ENCODE measurements at regions not wholly inside any gene's neighbourhood (a gene's known extent, or its start where the extent isn't known, plus 50 kb on each side); places are given as distances from the start of the nearest gene placed in this dataset.
"Not testable (repeated sequence)": the region's sequence is repeated elsewhere in the genome, so short reads cannot be mapped to it uniquely, and the experiment has no call there.

DNA sequence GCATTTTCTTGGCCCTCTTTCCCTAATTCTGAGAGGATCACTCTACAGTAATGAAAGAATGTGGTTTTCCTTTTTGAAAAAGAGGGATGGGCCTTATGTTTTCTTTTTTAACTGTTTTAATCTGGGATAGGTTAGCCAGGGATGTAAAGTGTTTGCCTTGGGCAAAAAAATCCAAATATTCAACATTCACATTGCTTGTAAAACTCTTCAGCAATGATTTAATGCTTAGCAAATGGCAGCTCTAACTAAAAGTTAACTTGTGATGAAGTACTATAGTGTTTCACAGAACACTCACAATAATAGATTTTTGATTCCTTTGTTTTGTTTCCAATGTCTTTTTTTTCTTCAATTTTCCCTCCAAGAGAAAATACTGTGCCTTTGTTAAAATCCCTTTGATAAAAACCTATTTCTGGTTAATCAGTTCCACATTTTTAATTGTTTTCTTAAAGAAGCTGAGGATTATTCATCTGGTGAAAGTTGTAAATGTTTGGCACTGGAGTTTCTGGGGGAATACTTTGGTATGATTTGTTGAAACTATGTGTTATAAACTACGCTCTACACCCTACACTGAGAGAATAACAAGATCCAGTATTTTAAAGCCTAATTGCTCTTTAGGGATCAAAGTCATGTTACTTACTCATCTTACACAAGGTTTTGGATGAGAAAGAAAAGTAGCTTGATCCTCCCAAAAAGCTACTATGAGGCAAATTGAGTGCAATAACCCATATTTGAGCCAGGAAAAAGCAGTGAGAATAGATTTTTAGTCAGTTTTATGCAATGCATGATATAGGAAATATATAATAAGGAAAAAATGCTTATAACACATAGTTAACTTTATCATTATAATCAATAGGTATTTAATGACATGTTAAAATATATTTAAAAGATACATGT, 335.8 kb downstream of the EPHA7 start:
- DNase-seq (ENCODE audit: low read depth in 2 of 2) = no peak

DNA sequence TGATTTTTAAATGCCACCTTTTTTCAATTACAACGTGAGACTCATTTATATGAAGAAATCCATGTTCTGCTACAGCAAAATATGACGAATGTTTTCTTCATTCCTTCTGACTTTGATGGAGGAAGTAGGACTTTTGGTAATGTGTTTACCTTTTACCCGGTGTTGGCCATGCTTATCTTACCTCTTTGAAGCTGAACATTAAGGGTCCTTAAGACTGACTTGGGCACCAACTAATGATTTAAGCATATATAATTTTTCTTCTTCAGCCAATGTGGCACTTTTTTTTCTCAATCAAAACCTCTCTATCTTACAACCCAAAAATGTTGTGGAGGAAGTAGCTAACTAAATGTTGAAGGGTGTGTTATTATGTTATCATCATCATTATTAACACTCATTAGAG, 337.5 kb downstream of the EPHA7 start:
- DNase-seq (ENCODE audit: low read depth in 2 of 2) = no peak

DNA sequence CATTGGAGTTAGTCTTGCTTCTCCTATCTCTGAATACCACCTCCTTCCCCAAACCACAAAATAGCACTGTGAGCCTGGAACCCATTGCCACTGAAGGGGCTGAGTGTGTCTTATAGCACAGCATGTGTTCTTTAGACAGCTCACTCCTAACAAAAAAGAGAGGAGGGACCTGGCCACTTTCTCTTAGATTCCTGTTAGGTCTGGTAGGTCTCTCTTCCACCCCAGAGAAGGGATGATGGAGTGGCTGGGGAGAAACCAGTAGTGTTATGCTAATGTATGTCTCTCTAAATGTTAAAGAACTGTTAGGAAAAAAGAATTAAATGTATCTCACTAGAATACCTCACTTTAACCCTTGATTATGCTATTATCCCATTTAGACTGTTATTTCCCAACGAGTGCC, 340.3 kb downstream of the EPHA7 start:
- DNase-seq (ENCODE audit: low read depth in 2 of 2) = no peak

DNA sequence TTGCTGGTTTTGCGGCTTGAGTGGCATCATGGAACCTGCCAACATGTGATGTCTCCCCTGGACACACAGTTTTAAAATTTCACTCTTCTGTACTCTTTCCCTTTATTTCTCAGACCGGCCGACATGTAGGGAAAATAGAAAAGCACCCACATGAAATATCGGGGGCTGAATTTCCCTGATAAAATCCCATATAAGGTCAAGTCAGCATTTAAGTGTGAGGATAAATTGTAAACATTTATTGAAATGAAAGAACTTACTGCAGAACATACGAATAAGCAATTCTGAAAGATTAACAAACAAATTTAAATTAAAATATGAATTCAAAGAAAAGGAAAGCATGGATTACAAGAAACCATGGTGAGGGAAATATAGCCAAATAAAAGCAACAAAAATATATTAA, 345.5 kb downstream of the EPHA7 start:
- no peak for DNase-seq (ENCODE audit: low read depth in 2 of 2)

DNA sequence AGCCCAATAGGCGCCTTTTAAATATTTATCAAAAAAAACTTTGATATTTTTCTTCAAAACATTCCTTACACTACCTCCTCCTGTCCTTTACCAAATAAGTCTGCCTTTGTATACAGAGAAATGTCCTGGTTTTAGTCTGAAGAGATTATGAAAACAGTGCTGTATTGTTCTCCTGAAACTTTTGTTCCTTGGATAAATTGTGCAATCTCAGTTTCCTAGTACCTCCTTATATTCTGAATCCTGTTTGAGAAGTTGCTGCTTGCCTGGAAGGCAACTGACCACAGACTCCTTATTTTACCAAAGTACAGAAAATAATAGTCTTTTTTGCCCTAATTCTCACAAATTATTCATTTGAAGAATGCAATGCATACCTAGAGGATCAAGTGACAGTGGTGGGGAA, 349.5 kb downstream of the EPHA7 start:
- DNase-seq (ENCODE audit: low read depth in 2 of 2) = no peak

DNA sequence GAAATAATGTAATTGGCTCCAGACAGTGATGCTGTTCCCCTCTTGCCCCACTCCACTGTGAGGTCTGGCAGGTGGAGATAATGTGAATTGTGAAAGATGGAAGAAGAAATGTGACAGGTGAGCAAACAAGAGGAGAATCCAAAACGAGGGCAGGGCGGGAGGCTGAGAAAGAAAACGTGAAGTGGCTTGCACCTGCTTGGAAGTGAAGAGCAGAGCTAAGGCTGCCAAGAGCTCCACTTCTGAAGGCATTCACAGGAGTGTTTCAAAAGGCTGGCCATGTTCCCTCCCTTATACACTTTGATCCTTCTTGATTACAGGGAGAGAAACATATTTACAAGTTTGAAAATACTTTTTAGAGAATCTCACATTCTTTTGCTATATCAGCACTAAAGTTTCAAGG, 359.4 kb downstream of the EPHA7 start:
- DNase-seq (ENCODE audit: low read depth in 2 of 2) = no peak

DNA sequence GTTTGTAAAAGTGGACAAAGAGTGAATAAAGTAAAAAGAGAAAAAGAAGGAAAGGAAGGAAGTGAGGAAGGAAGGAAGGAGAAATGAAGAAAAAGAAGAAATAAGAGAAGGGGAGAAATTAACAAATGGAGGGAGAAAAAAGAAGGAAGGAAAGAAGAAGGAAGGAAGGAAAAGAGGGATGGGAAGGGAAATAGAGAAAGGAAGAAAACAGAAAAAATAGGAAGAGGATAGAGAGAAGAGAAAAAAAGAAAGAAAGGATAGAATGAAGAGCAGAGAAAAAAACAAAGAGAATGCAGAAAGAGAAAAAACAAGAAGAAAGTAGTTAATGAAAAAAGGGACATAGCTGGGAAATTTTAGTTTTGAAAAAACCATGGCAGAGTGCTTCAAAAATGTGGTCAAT, 361.8 kb downstream of the EPHA7 start:
- no peak for DNase-seq (ENCODE audit: low read depth in 2 of 2)

DNA sequence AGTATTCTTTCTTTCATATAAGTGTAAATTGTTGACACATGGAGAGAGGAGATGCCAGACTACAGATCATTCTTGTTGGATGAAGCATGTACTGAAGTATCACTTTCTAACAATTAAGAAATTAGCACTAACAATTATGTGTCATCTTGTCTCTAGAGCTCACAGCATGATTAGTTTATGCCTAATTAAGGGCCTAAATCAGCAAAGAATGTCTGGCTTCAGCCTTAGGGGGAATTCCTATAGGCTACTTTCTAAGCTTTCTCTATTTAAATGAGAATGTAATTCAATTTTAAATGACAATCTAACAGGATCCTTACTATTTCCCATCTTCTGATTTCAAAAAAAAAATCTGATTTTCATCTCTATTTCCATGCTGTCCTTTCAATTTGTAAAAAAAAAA, 371.0 kb downstream of the EPHA7 start:
- DNase-seq (ENCODE audit: low read depth in 2 of 2) = no peak

DNA sequence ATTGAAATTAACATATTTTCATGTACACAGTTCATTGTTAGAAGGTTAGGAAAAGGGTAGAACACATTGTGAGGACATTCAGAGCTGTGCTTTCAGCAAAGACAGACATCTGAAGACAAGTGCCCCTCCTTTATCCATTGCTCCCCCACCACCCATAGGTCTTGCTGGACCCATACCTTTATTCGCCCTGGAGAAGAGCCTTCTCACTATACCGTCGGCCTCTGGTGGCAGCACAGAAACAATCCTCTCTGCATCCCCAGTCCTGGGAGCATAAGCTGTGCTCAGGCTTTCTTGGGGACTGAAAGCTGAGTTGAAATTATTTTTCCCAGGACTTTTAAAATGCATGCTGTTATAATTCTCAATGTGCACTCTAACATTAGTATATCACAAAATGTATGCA, 372.3 kb downstream of the EPHA7 start:
- DNase-seq (ENCODE audit: low read depth in 2 of 2) = no peak

DNA sequence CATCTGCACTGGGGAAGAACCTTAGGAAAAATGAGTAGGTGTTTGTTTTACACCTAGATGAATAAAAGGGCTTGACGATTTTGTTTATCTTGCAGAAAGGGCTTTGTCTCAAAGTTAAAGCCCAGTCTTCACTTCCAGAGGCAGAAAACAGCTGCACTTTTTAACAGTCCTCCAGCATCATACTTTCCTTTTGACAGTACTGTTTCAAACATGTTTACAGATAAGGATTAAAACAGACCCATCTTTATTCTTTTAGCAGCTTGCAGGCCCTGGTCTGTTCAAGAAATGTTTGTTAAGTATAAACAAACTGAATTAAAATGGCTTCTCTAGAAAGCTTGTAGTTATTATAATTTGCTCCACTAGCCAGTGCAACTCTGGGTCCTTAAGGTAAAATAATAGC, 374.2 kb downstream of the EPHA7 start:
- DNase-seq (ENCODE audit: low read depth in 2 of 2) = no peak

DNA sequence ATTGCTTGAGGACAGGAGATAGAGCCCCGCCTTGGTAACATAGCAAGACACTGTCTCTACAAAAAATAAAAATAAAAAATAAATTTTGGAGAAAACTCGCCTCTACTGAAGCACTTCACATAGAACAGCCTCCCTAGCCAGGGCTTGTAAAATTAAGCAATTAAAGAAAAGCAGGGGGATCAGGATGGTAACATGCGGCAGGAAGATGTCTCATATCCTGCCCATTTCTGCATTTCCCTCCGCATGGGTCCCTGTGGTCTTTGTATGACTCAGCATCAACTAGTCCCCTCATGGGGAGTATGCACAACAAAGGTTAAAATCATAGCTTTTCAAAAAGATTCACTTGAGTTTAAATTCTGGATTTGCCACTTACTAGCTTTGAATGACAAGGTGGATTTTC, 379.0 kb downstream of the EPHA7 start:
- DNase-seq (ENCODE audit: low read depth in 2 of 2) = peak; percentile 8 to 13

DNA sequence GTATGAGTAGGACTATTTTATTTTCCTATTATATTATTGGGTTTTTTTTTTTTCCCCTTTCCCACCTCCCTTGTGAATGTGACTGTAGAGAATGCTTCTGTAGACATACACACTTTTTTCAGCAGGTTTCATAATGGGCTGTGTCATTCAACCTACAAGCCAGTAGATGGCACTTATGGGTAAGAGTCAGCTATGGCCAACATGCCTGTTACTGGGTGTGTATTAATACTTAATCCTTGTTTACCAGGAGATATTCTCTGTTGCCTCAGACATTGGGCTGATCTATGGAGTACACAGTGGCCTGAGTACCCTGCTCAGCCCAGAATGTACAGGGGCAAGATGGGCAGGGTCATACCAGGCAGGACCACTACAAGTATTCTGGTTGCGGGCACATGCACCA, 382.5 kb downstream of the EPHA7 start:
- no peak for DNase-seq (ENCODE audit: low read depth in 2 of 2)

DNA sequence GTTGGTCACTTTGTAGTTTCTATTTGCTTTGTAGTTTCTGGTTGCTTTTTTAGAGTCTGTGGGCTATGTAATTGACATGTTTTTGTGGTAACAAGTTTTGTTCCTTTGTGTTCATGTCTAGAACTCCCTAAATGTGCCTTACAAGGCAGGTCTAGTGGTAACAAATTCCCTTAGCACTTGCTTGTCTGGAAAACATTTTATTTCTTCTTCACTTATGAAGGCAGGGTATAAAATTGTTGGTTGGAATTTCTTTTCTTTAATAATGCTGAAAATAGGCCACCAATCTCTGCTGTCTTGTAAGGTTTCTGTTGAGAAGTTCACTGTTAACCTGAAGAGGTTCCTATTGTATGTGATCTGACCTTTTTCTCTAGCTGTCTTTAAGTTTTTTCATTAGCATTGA, 383.6 kb downstream of the EPHA7 start:
- DNase-seq (ENCODE audit: low read depth in 2 of 2) = no peak

DNA sequence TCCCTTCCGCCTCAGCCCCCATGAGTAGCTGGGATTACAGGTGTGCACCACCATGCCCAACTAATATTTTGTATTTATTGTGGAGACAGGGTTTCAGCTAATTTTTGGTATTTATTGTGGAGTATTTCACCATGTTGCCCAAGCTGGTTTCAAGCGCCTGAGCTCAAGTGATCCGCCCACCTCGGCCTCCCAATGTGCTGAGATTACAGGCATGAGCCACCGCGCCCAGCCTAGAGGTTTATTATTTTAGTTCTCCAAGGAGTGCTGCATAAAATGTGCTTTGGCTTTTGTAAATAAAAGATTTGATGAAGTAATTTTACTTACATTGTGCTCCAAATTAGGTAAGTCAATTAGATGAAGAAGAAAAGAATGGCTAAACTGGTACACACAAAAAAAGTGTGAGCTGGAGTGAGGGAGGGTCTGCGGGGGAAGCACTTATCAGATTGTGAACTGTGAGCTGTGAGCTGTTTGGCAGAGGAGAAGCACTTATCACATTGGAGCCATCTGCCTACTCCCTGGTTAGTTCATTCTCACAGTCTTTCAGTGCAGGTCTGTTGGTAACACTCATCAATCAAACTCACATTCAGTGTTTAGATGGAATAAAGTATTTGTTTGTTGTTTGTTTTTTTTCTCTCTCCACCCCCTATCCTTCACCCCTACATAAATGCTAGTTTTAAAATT, 398.0 kb downstream of the EPHA7 start:
- DNase-seq (ENCODE audit: low read depth in 2 of 2) = no peak

DNA sequence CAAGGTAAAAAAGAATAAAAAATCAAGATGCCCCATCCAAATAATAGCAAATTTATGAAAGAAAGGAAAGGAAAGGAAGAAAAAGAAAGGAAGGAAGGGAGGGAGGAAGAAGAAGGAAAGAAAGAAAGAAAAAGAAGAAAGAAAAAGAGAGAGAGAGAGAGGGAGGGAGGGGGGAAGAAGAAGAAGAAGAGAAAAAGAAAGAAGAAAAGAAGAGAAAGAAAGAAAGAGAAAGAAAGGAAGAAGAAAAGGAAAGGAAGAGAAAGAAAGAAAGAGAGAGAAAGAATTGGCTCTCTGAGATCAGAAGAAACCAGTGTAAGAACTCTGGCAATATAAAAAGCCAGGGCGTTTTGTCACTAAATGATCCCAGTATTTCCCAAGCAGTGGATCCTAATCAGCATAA, 401.7 kb downstream of the EPHA7 start:
- DNase-seq (ENCODE audit: low read depth in 2 of 2) = no peak

DNA sequence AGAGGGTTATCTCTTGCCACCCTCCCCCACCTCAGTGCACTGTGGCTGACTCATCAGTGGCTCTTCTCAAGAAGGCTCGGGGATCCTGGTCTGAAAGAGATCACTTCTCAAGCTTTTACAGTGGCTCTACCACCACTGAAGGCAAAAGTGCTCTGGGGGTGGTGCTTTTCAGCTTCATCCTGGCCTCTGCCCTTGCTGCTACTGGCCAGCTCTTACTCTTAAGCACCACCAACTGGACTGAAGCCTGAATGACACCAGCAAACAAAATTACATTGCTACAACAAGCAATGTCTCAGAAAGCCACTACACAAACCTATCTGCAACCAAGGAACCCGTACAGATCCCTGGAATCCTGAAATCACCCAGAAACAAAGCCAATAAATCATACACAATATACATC, 402.1 kb downstream of the EPHA7 start:
- DNase-seq (ENCODE audit: low read depth in 2 of 2) = no peak

DNA sequence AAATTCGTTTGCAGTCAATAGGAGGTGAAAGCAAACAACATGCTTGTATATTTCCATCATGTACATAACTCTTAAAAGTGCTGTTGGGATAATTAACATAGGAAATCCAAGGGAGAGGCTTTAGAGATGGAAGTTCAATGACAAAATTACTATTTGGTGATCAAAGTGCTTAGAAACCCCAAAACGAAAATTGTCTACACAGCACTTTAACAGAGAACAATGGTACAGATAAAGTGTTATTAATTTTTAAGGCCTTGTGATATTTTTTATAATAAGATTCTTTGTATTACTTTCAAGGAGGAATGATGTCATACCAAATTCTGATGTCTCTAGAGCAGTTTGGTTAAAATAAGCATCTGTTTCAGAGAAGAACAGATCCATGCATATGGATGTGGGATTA, 406.3 kb downstream of the EPHA7 start:
- no peak for DNase-seq (ENCODE audit: low read depth in 2 of 2)

DNA sequence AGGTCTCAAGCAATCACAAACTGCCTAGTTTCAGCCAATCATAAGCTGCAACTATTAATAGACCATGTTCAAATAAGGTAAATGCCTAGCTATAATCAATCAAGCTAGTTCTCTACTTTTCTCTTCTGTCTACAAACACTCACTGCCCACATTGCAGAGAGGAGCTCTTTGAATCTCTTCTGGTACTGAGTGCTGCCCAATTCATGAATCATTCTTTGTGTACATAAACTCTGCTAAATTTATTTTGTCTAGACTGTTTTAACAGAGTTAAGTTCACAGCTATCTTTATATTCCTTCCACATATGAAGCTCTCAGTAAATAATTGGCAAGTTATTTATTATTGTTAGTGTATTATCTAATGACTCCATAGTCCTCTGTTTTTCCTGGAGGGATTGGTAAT, 411.0 kb downstream of the EPHA7 start:
- DNase-seq (ENCODE audit: low read depth in 2 of 2) = no peak

DNA sequence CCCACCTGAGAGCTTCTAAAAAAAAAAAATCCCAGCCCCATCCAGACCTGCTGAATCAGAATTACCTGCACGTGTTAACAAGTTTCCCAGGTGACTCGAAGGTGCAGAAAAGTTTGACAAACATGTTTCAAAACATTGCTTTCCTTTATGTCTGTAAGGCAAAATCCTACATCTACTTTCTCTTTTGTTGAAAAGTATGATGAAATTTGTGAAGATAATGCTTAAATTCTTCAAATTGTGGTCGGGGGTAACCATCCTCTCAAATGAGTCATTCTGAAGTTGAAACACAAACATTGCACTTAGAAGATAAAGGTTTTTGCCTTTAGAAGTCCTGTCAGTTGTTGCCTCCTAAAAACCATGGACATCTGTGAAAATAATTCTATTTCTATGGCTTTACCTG, 429.7 kb downstream of the EPHA7 start:
- no peak for DNase-seq (ENCODE audit: low read depth in 2 of 2)

DNA sequence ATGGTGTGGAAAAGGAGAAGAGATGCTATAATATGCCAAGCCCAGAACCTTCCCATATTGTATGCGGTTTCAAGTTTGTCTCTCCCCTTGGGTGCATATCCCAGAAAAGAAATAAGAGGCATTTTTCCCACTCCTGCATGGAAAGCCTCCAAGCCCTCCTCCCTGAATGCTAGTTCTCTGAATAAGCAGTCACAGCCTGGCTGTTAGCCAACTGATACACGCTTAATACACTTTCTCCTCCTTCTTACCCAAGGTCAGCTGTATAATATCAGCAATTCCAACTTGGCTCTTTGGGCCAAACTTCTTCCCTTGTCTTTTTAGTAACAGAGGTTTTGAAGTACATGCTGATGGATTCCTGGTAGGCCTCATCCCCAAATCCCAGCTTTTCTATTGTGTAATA, 440.1 kb downstream of the EPHA7 start:
- DNase-seq (ENCODE audit: low read depth in 2 of 2) = no peak

DNA sequence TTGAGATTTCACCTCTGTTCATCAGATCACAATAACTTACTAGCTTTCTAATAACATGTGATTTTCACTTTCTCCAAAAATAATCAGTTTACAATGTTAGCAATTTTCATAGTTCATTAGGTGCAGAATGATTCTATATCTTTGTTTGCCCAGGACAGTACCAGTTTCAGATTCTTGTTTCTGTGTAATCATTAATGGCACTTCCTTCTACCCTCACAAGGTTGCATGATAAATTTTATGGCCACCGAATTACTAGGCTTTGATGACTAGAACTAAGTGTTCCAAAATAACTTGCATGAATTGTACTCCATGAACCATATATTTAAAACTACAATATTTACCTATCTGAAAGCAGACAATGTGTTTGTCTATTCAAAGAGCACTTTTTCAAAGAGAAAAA, 442.3 kb downstream of the EPHA7 start:
- no peak for DNase-seq (ENCODE audit: low read depth in 2 of 2)

DNA sequence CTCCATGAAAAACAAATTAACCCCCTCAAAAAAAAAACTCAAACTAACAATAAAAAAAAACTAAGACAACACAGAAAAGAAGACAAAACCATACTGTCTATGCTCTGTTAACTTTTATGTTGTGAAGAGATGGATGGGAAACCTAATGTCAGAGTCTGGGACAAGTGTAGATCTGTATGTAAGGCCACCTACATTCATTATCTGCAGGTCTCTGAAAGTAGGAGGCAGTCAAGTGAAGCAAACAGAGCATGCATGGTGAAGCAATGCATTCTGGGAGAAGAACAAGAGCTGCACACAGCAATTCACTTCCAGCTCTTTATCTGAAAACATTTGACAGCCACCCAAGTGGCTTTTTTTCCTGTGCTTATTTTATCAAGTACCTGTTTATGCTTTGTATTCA, 452.0 kb downstream of the EPHA7 start:
- no peak for DNase-seq (ENCODE audit: low read depth in 2 of 2)

DNA sequence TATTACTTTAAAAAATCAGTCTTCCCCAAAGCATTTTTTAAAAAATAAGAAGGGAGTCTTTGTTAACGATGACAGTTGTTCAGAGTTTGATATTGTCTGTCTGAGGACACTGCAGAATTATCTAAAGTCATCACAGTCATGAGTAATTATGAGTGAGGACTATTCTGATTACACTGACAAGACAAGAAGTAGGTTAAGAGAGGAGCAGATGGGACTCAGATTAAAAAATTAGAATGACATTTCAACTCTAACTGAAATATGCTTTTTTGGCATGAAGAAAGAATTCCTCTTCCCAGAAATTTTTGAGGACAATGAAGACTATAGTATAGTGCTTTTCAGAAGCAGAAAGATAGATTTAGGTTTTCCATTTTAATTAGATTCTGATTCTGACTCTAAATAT, 456.5 kb downstream of the EPHA7 start:
- DNase-seq (ENCODE audit: low read depth in 2 of 2) = no peak

DNA sequence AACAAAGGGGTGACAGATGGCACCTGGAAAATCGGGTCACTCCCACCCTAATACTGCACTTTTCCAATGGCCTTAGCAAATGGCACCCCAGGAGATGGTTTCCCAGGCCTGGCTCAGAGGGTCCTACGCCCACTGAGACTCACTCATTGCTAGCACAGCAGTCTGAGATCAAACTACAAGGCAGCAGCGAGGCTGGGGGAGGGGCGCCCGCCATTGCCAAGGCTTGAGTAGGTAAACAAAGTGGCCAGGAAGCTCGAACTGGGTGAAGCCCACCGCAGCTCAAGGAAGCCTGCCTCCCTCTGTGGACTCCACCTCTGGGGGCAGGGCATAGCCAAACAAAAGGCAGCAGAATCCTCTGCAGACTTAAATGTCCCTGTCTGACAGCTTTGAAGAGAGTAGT, 467.2 kb downstream of the EPHA7 start:
- DNase-seq (ENCODE audit: low read depth in 2 of 2) = not testable (repeated sequence)
